ENCODE measurements at regions not wholly inside any gene's neighbourhood (a gene's known extent, or its start where the extent isn't known, plus 50 kb on each side); places are given as distances from the start of the nearest gene placed in this dataset.

GRCh38 chr4:124183231-124183630, 529.3 kb downstream of the ANKRD50 start:
- no peak for TF ChIP-seq CTCF (IDR thresholded peaks at IDR 0.05; ENCODE audit: borderline replicate concordance)
- Histone ChIP-seq H3K27me3 (ENCODE audit: low read depth) (no peaks in the 10 kb centered on the region), H3K4me3 (no peak overlapping the region), H3K9me3 (replicated peaks) (no peaks in the 10 kb centered on the region), H3K36me3 (no peaks in the 10 kb centered on the region), H3K4me1 (no peaks in the 10 kb centered on the region), H3K27ac (replicated peaks) (no peak overlapping the region)
- intact Hi-C loops (cut with micrococcal nuclease) = no loop called here
- DNase-seq = no peak

- intact Hi-C loops (cut with micrococcal nuclease) = no loop called here
- no peak for TF ChIP-seq CTCF (IDR thresholded peaks at IDR 0.05; ENCODE audit: borderline replicate concordance)
- no peaks in the 10 kb centered on the region for H3K9me3 ChIP-seq (replicated peaks)
- no peak for DNase-seq
- no peaks in the 10 kb centered on the region for H3K4me1 ChIP-seq
- no peak overlapping the region for H3K4me3 ChIP-seq
- no peaks in the 10 kb centered on the region for H3K27me3 ChIP-seq (ENCODE audit: low read depth)
- H3K27ac ChIP-seq (replicated peaks) = no peak overlapping the region
- H3K36me3 ChIP-seq = no peaks in the 10 kb centered on the region
These were observed 528.6 kb downstream of the ANKRD50 start for GRCh38 chr4:124183926-124184325.

GRCh38 chr4:124184792-124185191, 527.7 kb downstream of the ANKRD50 start:
- no peak for TF ChIP-seq CTCF (IDR thresholded peaks at IDR 0.05; ENCODE audit: borderline replicate concordance)
- no peaks in the 10 kb centered on the region for H3K4me1 ChIP-seq
- H3K27ac ChIP-seq (replicated peaks) = no peak overlapping the region
- no peaks in the 10 kb centered on the region for H3K27me3 ChIP-seq (ENCODE audit: low read depth)
- H3K36me3 ChIP-seq = no peaks in the 10 kb centered on the region
- H3K4me3 ChIP-seq = no peak overlapping the region
- intact Hi-C loops (cut with micrococcal nuclease) = no loop called here
- no peaks in the 10 kb centered on the region for H3K9me3 ChIP-seq (replicated peaks)
- DNase-seq = no peak

GRCh38 chr4:124188595-124188994, 523.9 kb downstream of the ANKRD50 start:
- H3K27me3 ChIP-seq (ENCODE audit: low read depth) = no peaks in the 10 kb centered on the region
- H3K4me1 ChIP-seq = no peaks in the 10 kb centered on the region
- no peak overlapping the region for H3K27ac ChIP-seq (replicated peaks)
- peaks cover 27% of the 10 kb centered on the region for H3K9me3 ChIP-seq (replicated peaks)
- TF ChIP-seq CTCF (IDR thresholded peaks at IDR 0.05; ENCODE audit: borderline replicate concordance) = no peak
- H3K4me3 ChIP-seq = no peak overlapping the region
- intact Hi-C loops (cut with micrococcal nuclease) = no loop called here
- no peaks in the 10 kb centered on the region for H3K36me3 ChIP-seq
- DNase-seq = no peak

GRCh38 chr4:124189545-124189944, 523.0 kb downstream of the ANKRD50 start:
- Histone ChIP-seq H3K27ac (replicated peaks) (no peak overlapping the region), H3K36me3 (no peaks in the 10 kb centered on the region), H3K4me1 (no peaks in the 10 kb centered on the region), H3K9me3 (replicated peaks) (peaks cover 36% of the 10 kb centered on the region), H3K27me3 (ENCODE audit: low read depth) (no peaks in the 10 kb centered on the region), H3K4me3 (no peak overlapping the region)
- no peak for DNase-seq
- intact Hi-C loops (cut with micrococcal nuclease) = no loop called here
- no peak for TF ChIP-seq CTCF (IDR thresholded peaks at IDR 0.05; ENCODE audit: borderline replicate concordance)

GRCh38 chr4:124191329-124191728, 521.2 kb downstream of the ANKRD50 start:
- TF ChIP-seq CTCF (IDR thresholded peaks at IDR 0.05; ENCODE audit: borderline replicate concordance) = no peak
- Histone ChIP-seq H3K4me3 (no peak overlapping the region), H3K4me1 (no peaks in the 10 kb centered on the region), H3K36me3 (no peaks in the 10 kb centered on the region), H3K27me3 (ENCODE audit: low read depth) (no peaks in the 10 kb centered on the region), H3K27ac (replicated peaks) (no peak overlapping the region), H3K9me3 (replicated peaks) (peaks cover 43% of the 10 kb centered on the region)
- DNase-seq = no peak
- intact Hi-C loops (cut with micrococcal nuclease) = no loop called here

All from left ventricle myocardium inferior (tissue), 1 donor.